GM12878 (cell line): ENCODE measurements at regions not wholly inside any gene's neighbourhood (a gene's known extent, or its start where the extent isn't known, plus 50 kb on each side); places are given as distances from the start of the nearest gene placed in this dataset.

ENCODE experiments used
- ATAC-seq: fragments of 200-7000 bp; cut with Tn5 transposase; 3 replicates; pipeline ENCODE4 v1.9.1; 2020; ENCODE audit warnings: mild to moderate bottlenecking, moderate library complexity
- BruUV-seq: library from RNA; stranded (reverse); fragments of 400-500 nt; replicated peaks from 2 replicates; lab custom pipeline; 2021; lab: Mats Ljungman, UMichigan
- CTCF ChIA-PET: fragments of 300-600 bp; sonication (Branson Sonifier 250); formaldehyde crosslinking; extraction: SDS; loops from one replicate; lab custom pipeline; 2021; ENCODE audit warnings: inconsistent platforms; lab: Yijun Ruan, JAX
- POLR2A ChIA-PET: fragments of 350-600 bp; formaldehyde crosslinking; extraction: SDS; loops from one replicate; lab custom pipeline; 2021; ENCODE audit warnings: inconsistent platforms; lab: Charles Lee
- RAD21 ChIA-PET: fragments of 300-600 bp; sonication (Branson Sonifier 250); formaldehyde crosslinking; loops from one replicate; lab custom pipeline; 2023; ENCODE audit warnings: antibody characterized with exemption; ENCODE audit not compliant: unreplicated experiment; lab: Charles Lee
- SMC1A ChIA-PET: fragments of 300-600 bp; sonication (Branson Sonifier 250); formaldehyde crosslinking; loops from one replicate; lab custom pipeline; 2023; ENCODE audit not compliant: unreplicated experiment, uncharacterized antibody; lab: Charles Lee
- DNase-seq: peaks from one replicate; pipeline ENCODE4 v3.0.0-alpha.2; 2011; ENCODE audit warnings: low read depth, low spot score
- FAIRE-seq: peaks from 3 replicates; lab custom pipeline; 2011; peaks lifted over from hg19 to GRCh38; lab: Jason Lieb, UNC
- H2AFZ ChIP-seq: 2 replicates; pipeline ENCODE4 v1.6.0; 2011; ENCODE audit warnings: low read depth, low read length, control low read depth; ENCODE audit not compliant: control insufficient read depth
- H3K27ac ChIP-seq: 2 replicates; pipeline ENCODE4 v1.5.1; 2011; ENCODE audit warnings: control low read depth; ENCODE audit not compliant: control insufficient read depth, insufficient read depth
- H3K27me3 ChIP-seq, 2 experiments: replicated peaks in 1 of 2; 2 replicates each; pipeline versions ENCODE4 v1.6.0 to v1.6.1; 2011; ENCODE audit warnings: low read length in 1 of 2; ENCODE audit not compliant: control insufficient read depth in 2 of 2, insufficient read depth in 2 of 2
- H3K36me3 ChIP-seq, 2 experiments: 2 replicates each; pipeline ENCODE4 v1.5.1; 2011; ENCODE audit warnings: low read length in 1 of 2; ENCODE audit not compliant: control insufficient read depth in 2 of 2, insufficient read depth in 2 of 2
- H3K4me1 ChIP-seq: 2 replicates; pipeline ENCODE4 v1.6.1; 2011; ENCODE audit warnings: mild to moderate bottlenecking, low read length, moderate library complexity, mixed read lengths; ENCODE audit not compliant: control insufficient read depth, insufficient read depth
- H3K4me2 ChIP-seq: 2 replicates; pipeline ENCODE4 v1.6.0; 2011; ENCODE audit warnings: control low read depth; ENCODE audit not compliant: control insufficient read depth, insufficient read depth
- H3K4me3 ChIP-seq: fragments of 200-600 bp; sonication (generic); 2 replicates; pipeline ENCODE4 v1.5.1; 2016
- H3K79me2 ChIP-seq: 2 replicates; pipeline ENCODE4 v1.6.0; 2011; ENCODE audit warnings: low read length; ENCODE audit not compliant: control insufficient read depth, insufficient read depth
- H3K9ac ChIP-seq: 2 replicates; pipeline ENCODE4 v1.8.0; 2011; ENCODE audit warnings: low read length, control low read depth, mixed read lengths; ENCODE audit not compliant: control insufficient read depth, insufficient read depth
- H3K9me3 ChIP-seq: replicated peaks from 3 replicates; pipeline ENCODE4 v1.5.1; 2011; ENCODE audit warnings: mild to moderate bottlenecking, low read length; ENCODE audit not compliant: control insufficient read depth, insufficient read depth
- H4K20me1 ChIP-seq: 2 replicates; pipeline ENCODE4 v1.6.0; 2011; ENCODE audit not compliant: control insufficient read depth, insufficient read depth
- ATF7 ChIP-seq: fragments of 450-650 bp; IDR thresholded peaks from 2 replicates; pipeline ENCODE4 v1.6.1; 2016; ENCODE audit warnings: low read depth, mild to moderate bottlenecking
- BCLAF1 ChIP-seq: fragments of 450-650 bp; IDR thresholded peaks from 2 replicates; pipeline ENCODE4 v1.6.1; 2017; ENCODE audit warnings: antibody characterized with exemption, mild to moderate bottlenecking, moderate library complexity
- BHLHE40 ChIP-seq, 2 experiments: fragments of 450-650 bp in 1 of 2; IDR thresholded peaks; 2 replicates each; pipeline ENCODE4 v1.6.1; 2011 to 2017; ENCODE audit warnings: low read depth in 2 of 2, borderline replicate concordance in 1 of 2, improper control_type of control experiment in 1 of 2, low read length in 1 of 2, mild to moderate bottlenecking in 1 of 2
- BMI1 ChIP-seq: fragments of 450-650 bp; IDR thresholded peaks from 2 replicates; pipeline ENCODE4 v1.6.1; 2016; ENCODE audit warnings: mild to moderate bottlenecking, moderate library complexity, borderline replicate concordance
- BRCA1 ChIP-seq: IDR thresholded peaks from 2 replicates; pipeline ENCODE4 v1.6.1; 2011; ENCODE audit warnings: low read depth, low read length, improper control_type of control experiment
- CREM ChIP-seq: IDR thresholded peaks from 2 replicates; pipeline ENCODE4 v1.6.1; 2014; ENCODE audit warnings: antibody characterized with exemption, low read depth
- EED ChIP-seq: sonication (generic); IDR thresholded peaks from 2 replicates; pipeline ENCODE4 v1.6.1; 2016; ENCODE audit warnings: antibody characterized with exemption, low read depth
- FOXM1 ChIP-seq: IDR thresholded peaks from 2 replicates; pipeline ENCODE4 v1.6.1; 2012; ENCODE audit warnings: low read depth, mild to moderate bottlenecking, inconsistent platforms, low read length, moderate library complexity
- GATAD2B ChIP-seq: fragments of 450-650 bp; conservative IDR thresholded peaks from 2 replicates; pipeline ENCODE4 v1.6.1; 2017; ENCODE audit warnings: low read depth, mild to moderate bottlenecking, moderate library complexity
- HDAC6 ChIP-seq: fragments of 200-600 bp; sonication (generic); IDR thresholded peaks from one replicate; pipeline ENCODE4 v1.8.0; 2017; ENCODE audit warnings: antibody characterized with exemption; ENCODE audit not compliant: unreplicated experiment
- MYB ChIP-seq: fragments of 150-350 bp; IDR thresholded peaks from 2 replicates; pipeline ENCODE4 v1.6.1; 2014; ENCODE audit warnings: mild to moderate bottlenecking, low read depth, low read length, borderline replicate concordance
- POLR2AphosphoS2 ChIP-seq: IDR thresholded peaks from 2 replicates; pipeline ENCODE4 v1.6.1; 2011; ENCODE audit warnings: low read depth, mild to moderate bottlenecking, low read length, improper control_type of control experiment, moderate library complexity
- RELA ChIP-seq: fragments of 450-650 bp; IDR thresholded peaks from 2 replicates; pipeline ENCODE4 v1.8.0; 2014; ENCODE audit warnings: borderline replicate concordance; ENCODE audit not compliant: partially characterized antibody
- STAT1 ChIP-seq: fragments of 450-650 bp; conservative IDR thresholded peaks from 2 replicates; pipeline ENCODE4 v1.6.1; 2014; ENCODE audit warnings: antibody characterized with exemption, mild to moderate bottlenecking
- TCF3 ChIP-seq: IDR thresholded peaks from 2 replicates; pipeline ENCODE4 v1.6.1; 2012; ENCODE audit warnings: low read depth, mild to moderate bottlenecking, low read length, borderline replicate concordance; ENCODE audit not compliant: insufficient read depth
- WGBS: methylation state at CpG from one replicate; pipeline ENCODE4 v1.1.6; 2016; ENCODE audit warnings: low lambda C conversion rate; ENCODE audit not compliant: insufficient replicate concordance, insufficient coverage; ENCODE audit errors: missing lambda C conversion rate; 5-methylcytosine and 5-hydroxymethylcytosine counted together
- in situ Hi-C: fragments of 300-500 bp; cut with MboI; formaldehyde crosslinking; loops from 9 replicates; pipeline ENCODE4 v1.14.3; 2018; ENCODE audit warnings: mixed read lengths
- intact Hi-C: fragments of 100-400 bp; cut with micrococcal nuclease; formaldehyde crosslinking; loops from one replicate; pipeline ENCODE4 v1.14.2; 2022; ENCODE audit not compliant: unreplicated experiment

- DNase-seq (no peak), FAIRE-seq (no peak), ATAC-seq (no peak)
- SMC1A ChIA-PET, result interaction anchor here (1.1 kb wide), 1 partner anchor 11 kb away, joined by 5 read pairs; no protein-coding TSS in a partner anchor
- no peak overlapping the region for H3K9ac ChIP-seq
- no peaks in the 10 kb centered on the region for H3K4me1 ChIP-seq
- H3K9me3 ChIP-seq, result no peaks in the 10 kb centered on the region
- CTCF ChIA-PET, result interaction anchor here (0.9 kb wide), 1 partner anchor 9 kb away, joined by 3 read pairs; no protein-coding TSS in a partner anchor
- no peak overlapping the region for H2AFZ ChIP-seq
- H3K36me3 ChIP-seq, result no peaks in the 10 kb centered on the region
- BruUV-seq, result no TSS peak
- no peak overlapping the region for H3K4me2 ChIP-seq
- H3K4me3 ChIP-seq, result no peak overlapping the region
- no peak overlapping the region for H3K27ac ChIP-seq
- POLR2A ChIA-PET, result no interaction called here
- RAD21 ChIA-PET, result no interaction called here
- WGBS, result 35% methylated on average over 1 of the region's 1 CpG
- no peak for TF ChIP-seq BCLAF1
- no peak for TF ChIP-seq HDAC6
- no peak for TF ChIP-seq EED
- TF ChIP-seq ATF7, result no peak
- no peak for TF ChIP-seq FOXM1
- no peak for TF ChIP-seq STAT1
- TF ChIP-seq RELA, result no peak
- TF ChIP-seq MYB, result no peak
- no peak for TF ChIP-seq TCF3
- TF ChIP-seq BHLHE40 (IDR thresholded peaks at IDR 0.05; ENCODE audit: borderline replicate concordance in 1 of 2, low read depth in 2 of 2, low read length in 1 of 2), result no peak
- TF ChIP-seq POLR2AphosphoS2, result no peak
- no peak for TF ChIP-seq BMI1
- TF ChIP-seq GATAD2B, result no peak
- no peak for TF ChIP-seq BRCA1
- no peak for TF ChIP-seq CREM
- H3K79me2 ChIP-seq, result no peaks in the 10 kb centered on the region
- in situ Hi-C loops (no loop called here), intact Hi-C loops (no loop called here)
- H4K20me1 ChIP-seq, result no peaks in the 10 kb centered on the region
- no peaks in the 10 kb centered on the region for H3K27me3 ChIP-seq
These were observed 200.2 kb downstream of the HS3ST1 start for GRCh38 chr4:11228530-11228929.
